ENCODE measurements at regions not wholly inside any gene's neighbourhood (a gene's known extent, or its start where the extent isn't known, plus 50 kb on each side); places are given as distances from the start of the nearest gene placed in this dataset.
"Not testable (repeated sequence)": the region's sequence is repeated elsewhere in the genome, so short reads cannot be mapped to it uniquely, and the experiment has no call there.

DNA sequence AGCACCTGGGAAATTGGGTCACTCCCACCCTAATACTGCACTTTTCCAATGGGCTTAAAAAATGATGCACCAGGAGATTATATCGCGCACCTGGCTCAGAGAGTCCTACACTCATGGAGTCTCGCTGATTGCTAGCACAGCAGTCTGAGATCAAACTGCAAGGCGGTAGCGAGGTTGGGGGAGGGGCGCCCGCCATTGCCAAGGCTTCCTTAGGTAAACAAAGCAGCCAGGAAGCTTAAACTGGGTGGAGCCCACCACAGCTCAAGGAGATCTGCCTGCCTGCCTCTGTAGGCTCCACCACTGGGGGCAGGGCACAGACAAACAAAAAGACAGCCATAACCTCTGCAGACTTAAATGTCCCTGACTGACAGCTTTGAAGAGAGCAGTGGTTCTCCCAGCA, 497.1 kb downstream of the MAGEE1 start:
- TF ChIP-seq, protein P1, sequence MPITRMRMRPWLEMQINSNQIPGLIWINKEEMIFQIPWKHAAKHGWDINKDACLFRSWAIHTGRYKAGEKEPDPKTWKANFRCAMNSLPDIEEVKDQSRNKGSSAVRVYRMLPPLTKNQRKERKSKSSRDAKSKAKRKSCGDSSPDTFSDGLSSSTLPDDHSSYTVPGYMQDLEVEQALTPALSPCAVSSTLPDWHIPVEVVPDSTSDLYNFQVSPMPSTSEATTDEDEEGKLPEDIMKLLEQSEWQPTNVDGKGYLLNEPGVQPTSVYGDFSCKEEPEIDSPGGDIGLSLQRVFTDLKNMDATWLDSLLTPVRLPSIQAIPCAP (CRISPR knock-in tag; IDR thresholded peaks at IDR 0.05) = not testable (repeated sequence)
- TF ChIP-seq NR2C2 (CRISPR knock-in tag; IDR thresholded peaks at IDR 0.05); MXD4 (CRISPR knock-in tag; IDR thresholded peaks at IDR 0.05; ENCODE audit: borderline replicate concordance); NR1H2 (CRISPR knock-in tag; IDR thresholded peaks at IDR 0.05); CBFB (CRISPR knock-in tag; IDR thresholded peaks at IDR 0.05; ENCODE audit: low read depth): not testable (repeated sequence)
- TF ChIP-seq, protein P2, sequence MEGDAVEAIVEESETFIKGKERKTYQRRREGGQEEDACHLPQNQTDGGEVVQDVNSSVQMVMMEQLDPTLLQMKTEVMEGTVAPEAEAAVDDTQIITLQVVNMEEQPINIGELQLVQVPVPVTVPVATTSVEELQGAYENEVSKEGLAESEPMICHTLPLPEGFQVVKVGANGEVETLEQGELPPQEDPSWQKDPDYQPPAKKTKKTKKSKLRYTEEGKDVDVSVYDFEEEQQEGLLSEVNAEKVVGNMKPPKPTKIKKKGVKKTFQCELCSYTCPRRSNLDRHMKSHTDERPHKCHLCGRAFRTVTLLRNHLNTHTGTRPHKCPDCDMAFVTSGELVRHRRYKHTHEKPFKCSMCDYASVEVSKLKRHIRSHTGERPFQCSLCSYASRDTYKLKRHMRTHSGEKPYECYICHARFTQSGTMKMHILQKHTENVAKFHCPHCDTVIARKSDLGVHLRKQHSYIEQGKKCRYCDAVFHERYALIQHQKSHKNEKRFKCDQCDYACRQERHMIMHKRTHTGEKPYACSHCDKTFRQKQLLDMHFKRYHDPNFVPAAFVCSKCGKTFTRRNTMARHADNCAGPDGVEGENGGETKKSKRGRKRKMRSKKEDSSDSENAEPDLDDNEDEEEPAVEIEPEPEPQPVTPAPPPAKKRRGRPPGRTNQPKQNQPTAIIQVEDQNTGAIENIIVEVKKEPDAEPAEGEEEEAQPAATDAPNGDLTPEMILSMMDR (IDR thresholded peaks at IDR 0.05) = not testable (repeated sequence)
- TF ChIP-seq, protein P3, sequence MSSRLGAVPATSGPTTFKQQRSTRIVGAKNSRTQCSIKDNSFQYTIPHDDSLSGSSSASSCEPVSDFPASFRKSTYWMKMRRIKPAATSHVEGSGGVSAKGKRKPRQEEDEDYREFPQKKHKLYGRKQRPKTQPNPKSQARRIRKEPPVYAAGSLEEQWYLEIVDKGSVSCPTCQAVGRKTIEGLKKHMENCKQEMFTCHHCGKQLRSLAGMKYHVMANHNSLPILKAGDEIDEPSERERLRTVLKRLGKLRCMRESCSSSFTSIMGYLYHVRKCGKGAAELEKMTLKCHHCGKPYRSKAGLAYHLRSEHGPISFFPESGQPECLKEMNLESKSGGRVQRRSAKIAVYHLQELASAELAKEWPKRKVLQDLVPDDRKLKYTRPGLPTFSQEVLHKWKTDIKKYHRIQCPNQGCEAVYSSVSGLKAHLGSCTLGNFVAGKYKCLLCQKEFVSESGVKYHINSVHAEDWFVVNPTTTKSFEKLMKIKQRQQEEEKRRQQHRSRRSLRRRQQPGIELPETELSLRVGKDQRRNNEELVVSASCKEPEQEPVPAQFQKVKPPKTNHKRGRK (CRISPR knock-in tag; IDR thresholded peaks at IDR 0.05; ENCODE audit: borderline replicate concordance) = not testable (repeated sequence)
- TF ChIP-seq, protein P4, sequence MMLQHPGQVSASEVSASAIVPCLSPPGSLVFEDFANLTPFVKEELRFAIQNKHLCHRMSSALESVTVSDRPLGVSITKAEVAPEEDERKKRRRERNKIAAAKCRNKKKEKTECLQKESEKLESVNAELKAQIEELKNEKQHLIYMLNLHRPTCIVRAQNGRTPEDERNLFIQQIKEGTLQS (CRISPR knock-in tag; conservative IDR thresholded peaks at IDR 0.05) = not testable (repeated sequence)

Measured in WTC11 (cell line).